ENCODE measurements at regions not wholly inside any gene's neighbourhood (a gene's known extent, or its start where the extent isn't known, plus 50 kb on each side); places are given as distances from the start of the nearest gene placed in this dataset.

DNA sequence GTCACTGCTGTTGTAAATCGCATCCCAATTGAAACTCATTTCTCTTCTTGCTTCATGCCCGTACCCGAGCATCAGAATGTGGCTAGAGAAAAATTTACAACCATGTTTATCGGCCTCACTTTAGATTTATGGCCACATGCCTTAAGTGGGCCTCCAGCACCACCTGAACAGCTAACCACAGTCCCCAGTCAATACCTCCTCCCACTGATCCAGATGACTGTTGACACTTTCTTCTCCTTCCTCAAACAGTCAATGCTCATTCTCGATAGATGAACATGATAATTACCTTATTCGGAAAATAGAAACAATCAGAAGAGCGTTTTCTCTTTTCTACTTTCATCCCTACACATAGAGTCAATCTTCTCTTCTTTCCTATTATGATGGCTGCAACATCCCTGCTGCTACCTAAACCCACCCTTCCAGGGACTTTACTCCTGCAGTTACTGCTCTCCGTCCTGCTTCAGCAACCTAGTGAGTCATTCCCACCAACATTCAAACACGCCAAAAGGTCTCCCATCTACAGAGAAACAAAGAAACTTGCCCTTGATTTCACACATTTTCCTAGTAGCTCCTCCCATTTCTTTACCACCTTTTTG is 416.3 kb upstream of the MAF start:
- Mint-ChIP-seq H3K27ac (no peak overlapping the region), H3K27me3 (ENCODE audit: low read depth) (no peaks in the 10 kb centered on the region), H3K4me1 (peaks cover 3% of the 10 kb centered on the region; the same call in 1 of the 2 replicates), H3K4me3 (no peak overlapping the region), H3K9me3 (peaks cover 7% of the 10 kb centered on the region), H3K36me3 (no peaks in the 10 kb centered on the region)
- TF ChIP-seq JUN (CRISPR knock-in tag; IDR thresholded peaks at IDR 0.05) (no peak), ZBTB21 (CRISPR knock-in tag; IDR thresholded peaks at IDR 0.05; ENCODE audit: borderline replicate concordance) (no peak), ZNF232 (CRISPR knock-in tag; IDR thresholded peaks at IDR 0.05) (no peak), ZNF425 (CRISPR knock-in tag; conservative IDR thresholded peaks at IDR 0.05) (no peak), MYBL2 (CRISPR knock-in tag; IDR thresholded peaks at IDR 0.05) (no peak), RELA (CRISPR knock-in tag; IDR thresholded peaks at IDR 0.05; ENCODE audit: borderline replicate concordance) (no peak), ARID4B (CRISPR knock-in tag; IDR thresholded peaks at IDR 0.05; ENCODE audit: borderline replicate concordance) (no peak), NR2C2 (CRISPR knock-in tag; IDR thresholded peaks at IDR 0.05) (no peak), ELF4 (CRISPR knock-in tag; IDR thresholded peaks at IDR 0.05; ENCODE audit: low read depth) (no peak), SP1 (CRISPR knock-in tag; conservative IDR thresholded peaks at IDR 0.05) (no peak), ZNF138 (CRISPR knock-in tag; conservative IDR thresholded peaks at IDR 0.05) (no peak), ZMAT4 (CRISPR knock-in tag; IDR thresholded peaks at IDR 0.05) (no peak), CBFB (CRISPR knock-in tag; IDR thresholded peaks at IDR 0.05; ENCODE audit: low read depth) (no peak)
- TF ChIP-seq, protein P1, sequence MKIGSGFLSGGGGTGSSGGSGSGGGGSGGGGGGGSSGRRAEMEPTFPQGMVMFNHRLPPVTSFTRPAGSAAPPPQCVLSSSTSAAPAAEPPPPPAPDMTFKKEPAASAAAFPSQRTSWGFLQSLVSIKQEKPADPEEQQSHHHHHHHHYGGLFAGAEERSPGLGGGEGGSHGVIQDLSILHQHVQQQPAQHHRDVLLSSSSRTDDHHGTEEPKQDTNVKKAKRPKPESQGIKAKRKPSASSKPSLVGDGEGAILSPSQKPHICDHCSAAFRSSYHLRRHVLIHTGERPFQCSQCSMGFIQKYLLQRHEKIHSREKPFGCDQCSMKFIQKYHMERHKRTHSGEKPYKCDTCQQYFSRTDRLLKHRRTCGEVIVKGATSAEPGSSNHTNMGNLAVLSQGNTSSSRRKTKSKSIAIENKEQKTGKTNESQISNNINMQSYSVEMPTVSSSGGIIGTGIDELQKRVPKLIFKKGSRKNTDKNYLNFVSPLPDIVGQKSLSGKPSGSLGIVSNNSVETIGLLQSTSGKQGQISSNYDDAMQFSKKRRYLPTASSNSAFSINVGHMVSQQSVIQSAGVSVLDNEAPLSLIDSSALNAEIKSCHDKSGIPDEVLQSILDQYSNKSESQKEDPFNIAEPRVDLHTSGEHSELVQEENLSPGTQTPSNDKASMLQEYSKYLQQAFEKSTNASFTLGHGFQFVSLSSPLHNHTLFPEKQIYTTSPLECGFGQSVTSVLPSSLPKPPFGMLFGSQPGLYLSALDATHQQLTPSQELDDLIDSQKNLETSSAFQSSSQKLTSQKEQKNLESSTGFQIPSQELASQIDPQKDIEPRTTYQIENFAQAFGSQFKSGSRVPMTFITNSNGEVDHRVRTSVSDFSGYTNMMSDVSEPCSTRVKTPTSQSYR (CRISPR knock-in tag; IDR thresholded peaks at IDR 0.05): no peak
- TF ChIP-seq, protein P2, sequence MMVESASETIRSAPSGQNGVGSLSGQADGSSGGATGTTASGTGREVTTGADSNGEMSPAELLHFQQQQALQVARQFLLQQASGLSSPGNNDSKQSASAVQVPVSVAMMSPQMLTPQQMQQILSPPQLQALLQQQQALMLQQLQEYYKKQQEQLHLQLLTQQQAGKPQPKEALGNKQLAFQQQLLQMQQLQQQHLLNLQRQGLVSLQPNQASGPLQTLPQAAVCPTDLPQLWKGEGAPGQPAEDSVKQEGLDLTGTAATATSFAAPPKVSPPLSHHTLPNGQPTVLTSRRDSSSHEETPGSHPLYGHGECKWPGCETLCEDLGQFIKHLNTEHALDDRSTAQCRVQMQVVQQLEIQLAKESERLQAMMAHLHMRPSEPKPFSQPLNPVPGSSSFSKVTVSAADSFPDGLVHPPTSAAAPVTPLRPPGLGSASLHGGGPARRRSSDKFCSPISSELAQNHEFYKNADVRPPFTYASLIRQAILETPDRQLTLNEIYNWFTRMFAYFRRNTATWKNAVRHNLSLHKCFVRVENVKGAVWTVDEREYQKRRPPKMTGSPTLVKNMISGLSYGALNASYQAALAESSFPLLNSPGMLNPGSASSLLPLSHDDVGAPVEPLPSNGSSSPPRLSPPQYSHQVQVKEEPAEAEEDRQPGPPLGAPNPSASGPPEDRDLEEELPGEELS (CRISPR knock-in tag; IDR thresholded peaks at IDR 0.05): no peak
- TF ChIP-seq, protein P3, sequence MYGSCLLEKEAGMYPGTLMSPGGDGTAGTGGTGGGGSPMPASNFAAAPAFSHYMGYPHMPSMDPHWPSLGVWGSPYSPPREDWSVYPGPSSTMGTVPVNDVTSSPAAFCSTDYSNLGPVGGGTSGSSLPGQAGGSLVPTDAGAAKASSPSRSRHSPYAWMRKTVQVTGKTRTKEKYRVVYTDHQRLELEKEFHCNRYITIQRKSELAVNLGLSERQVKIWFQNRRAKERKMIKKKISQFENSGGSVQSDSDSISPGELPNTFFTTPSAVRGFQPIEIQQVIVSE (CRISPR knock-in tag; IDR thresholded peaks at IDR 0.05; ENCODE audit: borderline replicate concordance): no peak
- TF ChIP-seq, protein P4, sequence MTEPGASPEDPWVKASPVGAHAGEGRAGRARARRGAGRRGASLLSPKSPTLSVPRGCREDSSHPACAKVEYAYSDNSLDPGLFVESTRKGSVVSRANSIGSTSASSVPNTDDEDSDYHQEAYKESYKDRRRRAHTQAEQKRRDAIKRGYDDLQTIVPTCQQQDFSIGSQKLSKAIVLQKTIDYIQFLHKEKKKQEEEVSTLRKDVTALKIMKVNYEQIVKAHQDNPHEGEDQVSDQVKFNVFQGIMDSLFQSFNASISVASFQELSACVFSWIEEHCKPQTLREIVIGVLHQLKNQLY (CRISPR knock-in tag; IDR thresholded peaks at IDR 0.05): no peak
- TF ChIP-seq, protein P5, sequence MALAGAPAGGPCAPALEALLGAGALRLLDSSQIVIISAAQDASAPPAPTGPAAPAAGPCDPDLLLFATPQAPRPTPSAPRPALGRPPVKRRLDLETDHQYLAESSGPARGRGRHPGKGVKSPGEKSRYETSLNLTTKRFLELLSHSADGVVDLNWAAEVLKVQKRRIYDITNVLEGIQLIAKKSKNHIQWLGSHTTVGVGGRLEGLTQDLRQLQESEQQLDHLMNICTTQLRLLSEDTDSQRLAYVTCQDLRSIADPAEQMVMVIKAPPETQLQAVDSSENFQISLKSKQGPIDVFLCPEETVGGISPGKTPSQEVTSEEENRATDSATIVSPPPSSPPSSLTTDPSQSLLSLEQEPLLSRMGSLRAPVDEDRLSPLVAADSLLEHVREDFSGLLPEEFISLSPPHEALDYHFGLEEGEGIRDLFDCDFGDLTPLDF (CRISPR knock-in tag; IDR thresholded peaks at IDR 0.05): no peak
- ATAC-seq: no peak
- POLR2A ChIA-PET: no interaction called here
- CTCF ChIA-PET: no interaction called here
- DNase-seq (ENCODE audit: low spot score): no peak

Measured in WTC11 (cell line).